ENCODE measurements at regions not wholly inside any gene's neighbourhood (a gene's known extent, or its start where the extent isn't known, plus 50 kb on each side); places are given as distances from the start of the nearest gene placed in this dataset.

GRCh38 chr1:219757890-219758289 is 145.0 kb upstream of the ZC3H11B start:
- 77% methylated on average over 5 of the region's 5 CpGs for WGBS

GRCh38 chr1:219755234-219755633 is 142.3 kb upstream of the ZC3H11B start:
- DNase-seq (ENCODE audit: low spot score), result no peak
- no peak for TF ChIP-seq NR2F2 (IDR thresholded peaks at IDR 0.05)
- no peak for TF ChIP-seq FOXA2 (IDR thresholded peaks at IDR 0.05)
- no peak for TF ChIP-seq MAX (IDR thresholded peaks at IDR 0.05)
- TF ChIP-seq GABPA (IDR thresholded peaks at IDR 0.05 in 1 of 2, conservative IDR thresholded peaks at IDR 0.05 in 1 of 2), result no peak
- WGBS, result 89% methylated on average over 3 of the region's 3 CpGs
- Histone ChIP-seq H3K27me3 (ENCODE audit: control insufficient read depth in 4 of 4, insufficient read depth in 4 of 4, low read length in 3 of 4) (no peaks in the 10 kb centered on the region), H3K4me1 (ENCODE audit: control insufficient read depth in 4 of 4, insufficient read depth in 4 of 4, low read length in 3 of 4) (no peaks in the 10 kb centered on the region), H3K27ac (ENCODE audit: low read depth in 1 of 2, low read length in 2 of 2) (no peak overlapping the region), H3K9ac (ENCODE audit: low read depth in 1 of 2, low read length in 2 of 2) (no peak overlapping the region), H3K36me3 (ENCODE audit: control insufficient read depth in 4 of 4, insufficient read depth in 3 of 4, low read depth in 1 of 4, low read length in 3 of 4) (no peaks in the 10 kb centered on the region), H3K9me3 (ENCODE audit: control insufficient read depth in 4 of 4, low read length in 3 of 4) (no peaks in the 10 kb centered on the region), H3K4me3 (ENCODE audit: low read depth in 1 of 3, low read length in 3 of 3) (no peak overlapping the region)

More at GRCh38 chr1:219757890-219758289, 145.0 kb upstream of the ZC3H11B start:
- Histone ChIP-seq H3K27me3 (ENCODE audit: control insufficient read depth in 4 of 4, insufficient read depth in 4 of 4, low read length in 3 of 4) (no peaks in the 10 kb centered on the region), H3K4me3 (ENCODE audit: low read depth in 1 of 3, low read length in 3 of 3) (no peak overlapping the region), H3K4me1 (ENCODE audit: control insufficient read depth in 4 of 4, insufficient read depth in 4 of 4, low read length in 3 of 4) (peaks cover 0 to 7% (median 0%) of the 10 kb centered on the region in 4 donors), H3K9me3 (ENCODE audit: control insufficient read depth in 4 of 4, low read length in 3 of 4) (no peaks in the 10 kb centered on the region), H3K9ac (ENCODE audit: low read depth in 1 of 2, low read length in 2 of 2) (no peak overlapping the region), H3K27ac (ENCODE audit: low read depth in 1 of 2, low read length in 2 of 2) (no peak overlapping the region), H3K36me3 (ENCODE audit: control insufficient read depth in 4 of 4, insufficient read depth in 3 of 4, low read depth in 1 of 4, low read length in 3 of 4) (no peaks in the 10 kb centered on the region)
- TF ChIP-seq REST (IDR thresholded peaks at IDR 0.05) (no peak), CTCF (IDR thresholded peaks at IDR 0.05; ENCODE audit: low read depth, low read length, missing input control) (no peak), RAD21 (IDR thresholded peaks at IDR 0.05) (no peak), HNF4A (conservative IDR thresholded peaks at IDR 0.05) (no peak), ATF3 (IDR thresholded peaks at IDR 0.05) (no peak), JUND (IDR thresholded peaks at IDR 0.05) (no peak), TAF1 (conservative IDR thresholded peaks at IDR 0.05) (no peak), HNF4G (IDR thresholded peaks at IDR 0.05) (no peak)
- no peak for DNase-seq (ENCODE audit: low spot score)

GRCh38 chr1:219754767-219755166 is 141.9 kb upstream of the ZC3H11B start:
- H3K9ac ChIP-seq (ENCODE audit: low read depth in 1 of 2, low read length in 2 of 2), result no peak overlapping the region
- H3K4me3 ChIP-seq (ENCODE audit: low read depth in 1 of 3, low read length in 3 of 3), result no peak overlapping the region
- H3K27ac ChIP-seq (ENCODE audit: low read depth in 1 of 2, low read length in 2 of 2), result no peak overlapping the region
- DNase-seq (ENCODE audit: low spot score), result no peak
- no peaks in the 10 kb centered on the region for H3K36me3 ChIP-seq (ENCODE audit: control insufficient read depth in 4 of 4, insufficient read depth in 3 of 4, low read depth in 1 of 4, low read length in 3 of 4)
- TF ChIP-seq RAD21 (IDR thresholded peaks at IDR 0.05) (no peak), TAF1 (conservative IDR thresholded peaks at IDR 0.05) (no peak)
- no peaks in the 10 kb centered on the region for H3K4me1 ChIP-seq (ENCODE audit: control insufficient read depth in 4 of 4, insufficient read depth in 4 of 4, low read length in 3 of 4)
- no peaks in the 10 kb centered on the region for H3K9me3 ChIP-seq (ENCODE audit: control insufficient read depth in 4 of 4, low read length in 3 of 4)
- 58% methylated on average over 2 of the region's 2 CpGs for WGBS
- H3K27me3 ChIP-seq (ENCODE audit: control insufficient read depth in 4 of 4, insufficient read depth in 4 of 4, low read length in 3 of 4), result no peaks in the 10 kb centered on the region
